Hepatocyte (in vitro differentiated cells): ENCODE measurements at regions not wholly inside any gene's neighbourhood (a gene's known extent, or its start where the extent isn't known, plus 50 kb on each side); places are given as distances from the start of the nearest gene placed in this dataset.

ENCODE experiments used
- DNase-seq: peaks from one replicate; pipeline ENCODE4 v3.0.0-alpha.2; 2016; ENCODE audit warnings: low spot score
- H2AFZ ChIP-seq: fragments of 200-600 bp; sonication (generic); 2 replicates; pipeline ENCODE4 v1.6.0; 2016; ENCODE audit warnings: antibody characterized with exemption, mild to moderate bottlenecking
- H3K27ac ChIP-seq: fragments of 200-600 bp; sonication (generic); 2 replicates; pipeline ENCODE4 v1.5.1; 2016; ENCODE audit warnings: mild to moderate bottlenecking
- H3K27me3 ChIP-seq: fragments of 200-600 bp; sonication (generic); 2 replicates; pipeline ENCODE4 v1.6.1; 2016
- H3K36me3 ChIP-seq: fragments of 200-600 bp; sonication (generic); replicated peaks from 2 replicates; pipeline ENCODE4 v1.5.1; 2016; ENCODE audit warnings: low read depth; ENCODE audit not compliant: insufficient read depth
- H3K4me1 ChIP-seq: fragments of 200-600 bp; sonication (generic); 2 replicates; pipeline ENCODE4 v1.5.1; 2016; ENCODE audit warnings: mild to moderate bottlenecking, moderate library complexity; ENCODE audit not compliant: insufficient read depth
- H3K4me2 ChIP-seq: fragments of 200-600 bp; sonication (generic); 2 replicates; pipeline ENCODE4 v1.6.0; 2016
- H3K4me3 ChIP-seq: fragments of 200-600 bp; sonication (generic); 2 replicates; pipeline ENCODE4 v1.5.1; 2016; ENCODE audit warnings: mild to moderate bottlenecking
- H3K79me2 ChIP-seq: fragments of 200-600 bp; sonication (generic); 2 replicates; pipeline ENCODE4 v1.6.0; 2017; ENCODE audit warnings: mild to moderate bottlenecking
- H3K9me2 ChIP-seq: fragments of 200-600 bp; sonication (generic); replicated peaks from 2 replicates; pipeline ENCODE4 v1.6.0; 2017; ENCODE audit warnings: mild to moderate bottlenecking; ENCODE audit not compliant: insufficient read depth
- H3K9me3 ChIP-seq: fragments of 200-600 bp; sonication (generic); 2 replicates; pipeline ENCODE4 v1.5.1; 2016; ENCODE audit warnings: low read depth, mild to moderate bottlenecking
- H4K20me1 ChIP-seq: fragments of 200-600 bp; sonication (generic); 2 replicates; pipeline ENCODE4 v1.6.0; 2016; ENCODE audit warnings: mild to moderate bottlenecking; ENCODE audit not compliant: insufficient read depth, poor library complexity, severe bottlenecking
- EZH2 ChIP-seq: fragments of 200-600 bp; sonication (generic); IDR thresholded peaks from 2 replicates; pipeline ENCODE4 v1.6.1; 2016; ENCODE audit warnings: antibody characterized with exemption, mild to moderate bottlenecking, borderline replicate concordance
- EZH2phosphoT487 ChIP-seq: fragments of 200-600 bp; sonication (generic); IDR thresholded peaks from one replicate; pipeline ENCODE4 v1.6.1; 2018; ENCODE audit warnings: antibody characterized with exemption, mild to moderate bottlenecking, low read depth, moderate library complexity; ENCODE audit not compliant: unreplicated experiment, severe bottlenecking
- WGBS: methylation state at CpG from one replicate; pipeline ENCODE4 v1.1.6; 2016; ENCODE audit warnings: low lambda C conversion rate; ENCODE audit errors: missing lambda C conversion rate; 5-methylcytosine and 5-hydroxymethylcytosine counted together
- TF ChIP-seq, protein P1 (sequence below): fragments of 200-600 bp; sonication (generic); IDR thresholded peaks from 2 replicates; pipeline ENCODE4 v1.5.1; 2016; ENCODE audit warnings: antibody characterized with exemption, mild to moderate bottlenecking; ENCODE audit not compliant: poor library complexity

DNA sequence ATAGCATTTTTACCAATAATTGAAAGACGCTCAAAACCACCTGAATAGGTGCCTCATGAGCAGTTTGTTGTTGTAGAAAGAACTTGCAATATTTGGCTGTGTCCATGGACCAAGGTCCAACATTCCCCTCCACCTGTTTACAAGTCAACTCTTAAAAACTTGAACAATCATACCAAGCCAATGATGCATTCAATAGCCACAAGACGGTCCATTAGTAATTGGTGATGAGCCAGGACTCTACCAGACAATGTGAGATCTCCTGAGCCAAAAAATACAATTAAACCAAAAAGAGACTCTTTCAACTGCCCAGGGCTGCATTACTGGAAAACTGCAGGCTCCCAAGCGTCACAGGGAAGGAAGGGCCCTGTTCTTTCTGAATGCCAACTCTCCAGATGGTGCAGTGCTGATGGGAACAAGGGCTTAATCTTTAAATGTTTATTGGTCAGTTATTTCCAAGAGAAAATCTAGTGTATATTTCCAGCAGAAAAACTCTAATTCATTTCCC is 118.8 kb upstream of the EPB41L3 start:
- no peaks in the 10 kb centered on the region for H3K36me3 ChIP-seq
- TF ChIP-seq EZH2 (no peak), EZH2phosphoT487 (no peak)
- TF ChIP-seq, protein P1, sequence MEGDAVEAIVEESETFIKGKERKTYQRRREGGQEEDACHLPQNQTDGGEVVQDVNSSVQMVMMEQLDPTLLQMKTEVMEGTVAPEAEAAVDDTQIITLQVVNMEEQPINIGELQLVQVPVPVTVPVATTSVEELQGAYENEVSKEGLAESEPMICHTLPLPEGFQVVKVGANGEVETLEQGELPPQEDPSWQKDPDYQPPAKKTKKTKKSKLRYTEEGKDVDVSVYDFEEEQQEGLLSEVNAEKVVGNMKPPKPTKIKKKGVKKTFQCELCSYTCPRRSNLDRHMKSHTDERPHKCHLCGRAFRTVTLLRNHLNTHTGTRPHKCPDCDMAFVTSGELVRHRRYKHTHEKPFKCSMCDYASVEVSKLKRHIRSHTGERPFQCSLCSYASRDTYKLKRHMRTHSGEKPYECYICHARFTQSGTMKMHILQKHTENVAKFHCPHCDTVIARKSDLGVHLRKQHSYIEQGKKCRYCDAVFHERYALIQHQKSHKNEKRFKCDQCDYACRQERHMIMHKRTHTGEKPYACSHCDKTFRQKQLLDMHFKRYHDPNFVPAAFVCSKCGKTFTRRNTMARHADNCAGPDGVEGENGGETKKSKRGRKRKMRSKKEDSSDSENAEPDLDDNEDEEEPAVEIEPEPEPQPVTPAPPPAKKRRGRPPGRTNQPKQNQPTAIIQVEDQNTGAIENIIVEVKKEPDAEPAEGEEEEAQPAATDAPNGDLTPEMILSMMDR = no peak
- no peak overlapping the region for H3K4me3 ChIP-seq
- no peaks in the 10 kb centered on the region for H3K9me3 ChIP-seq
- H3K27me3 ChIP-seq = no peaks in the 10 kb centered on the region
- H2AFZ ChIP-seq = no peak overlapping the region
- no peaks in the 10 kb centered on the region for H3K9me2 ChIP-seq
- no peak overlapping the region for H3K27ac ChIP-seq
- no peaks in the 10 kb centered on the region for H3K4me1 ChIP-seq
- H3K79me2 ChIP-seq = no peaks in the 10 kb centered on the region
- H3K4me2 ChIP-seq = no peak overlapping the region
- no peaks in the 10 kb centered on the region for H4K20me1 ChIP-seq
- 91% methylated on average over 3 of the region's 3 CpGs for WGBS
- no peak for DNase-seq

DNA sequence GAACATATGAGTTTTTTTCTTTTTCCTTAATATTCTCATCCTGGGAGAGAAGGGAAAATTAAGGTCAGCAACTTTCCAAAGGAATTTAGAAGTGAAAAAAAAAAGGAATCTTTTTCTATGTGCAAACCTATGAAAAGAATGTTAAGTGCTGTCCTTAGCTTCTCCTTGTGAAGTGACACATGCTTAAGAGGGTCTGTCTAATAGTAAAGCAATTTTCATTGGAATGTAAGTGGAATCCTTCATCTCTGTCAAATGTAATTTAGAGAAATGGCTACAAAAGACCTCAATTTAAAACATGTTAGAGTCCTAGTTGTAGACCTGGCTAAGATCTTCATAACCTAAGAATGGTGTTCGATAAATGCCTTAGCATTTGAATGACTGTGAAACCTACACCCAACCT is 117.4 kb upstream of the EPB41L3 start:
- no peak for TF ChIP-seq EZH2phosphoT487
- no peak overlapping the region for H3K4me2 ChIP-seq
- 83% methylated on average over 1 of the region's 1 CpG for WGBS

DNA sequence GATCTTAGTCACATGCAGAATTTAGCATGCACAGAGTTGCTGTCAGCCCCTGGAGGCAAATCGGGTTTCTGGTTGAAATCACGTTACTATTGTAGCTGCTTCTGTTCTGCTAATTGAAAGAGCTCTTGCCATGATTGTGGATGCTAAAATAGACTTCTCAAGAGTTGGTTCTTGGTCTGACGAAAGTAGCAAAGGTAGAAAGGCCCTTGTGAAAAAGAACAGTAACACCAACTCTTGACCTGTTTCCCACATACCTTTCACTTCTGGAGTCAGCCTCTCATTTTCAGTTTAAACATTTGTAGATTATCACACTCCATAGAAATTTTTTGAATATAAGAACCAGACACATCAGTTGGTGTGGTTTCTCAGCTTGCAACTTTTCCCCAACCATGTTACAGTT is 110.0 kb upstream of the EPB41L3 start:
- no peaks in the 10 kb centered on the region for H3K9me3 ChIP-seq
- H3K9me2 ChIP-seq = no peaks in the 10 kb centered on the region
- TF ChIP-seq EZH2phosphoT487 (no peak), EZH2 (no peak)
- TF ChIP-seq, protein P1 = no peak
- WGBS = 61% methylated on average over 3 of the region's 3 CpGs
- no peak overlapping the region for H2AFZ ChIP-seq
- H3K4me1 ChIP-seq = no peaks in the 10 kb centered on the region
- no peaks in the 10 kb centered on the region for H3K27me3 ChIP-seq
- H3K79me2 ChIP-seq = no peaks in the 10 kb centered on the region
- H3K27ac ChIP-seq = no peak overlapping the region
- H3K36me3 ChIP-seq = no peaks in the 10 kb centered on the region
- H4K20me1 ChIP-seq = no peaks in the 10 kb centered on the region
- no peak for DNase-seq
- H3K4me3 ChIP-seq = no peak overlapping the region
- no peak overlapping the region for H3K4me2 ChIP-seq

More for the DNA sequence above, 117.4 kb upstream of the EPB41L3 start:
- no peak for DNase-seq
- Histone ChIP-seq H3K79me2 (no peaks in the 10 kb centered on the region), H3K4me1 (no peaks in the 10 kb centered on the region), H3K27me3 (no peaks in the 10 kb centered on the region), H3K9me2 (no peaks in the 10 kb centered on the region), H3K9me3 (no peaks in the 10 kb centered on the region), H3K4me3 (no peak overlapping the region), H3K36me3 (no peaks in the 10 kb centered on the region), H2AFZ (no peak overlapping the region), H4K20me1 (no peaks in the 10 kb centered on the region), H3K27ac (no peak overlapping the region)

DNA sequence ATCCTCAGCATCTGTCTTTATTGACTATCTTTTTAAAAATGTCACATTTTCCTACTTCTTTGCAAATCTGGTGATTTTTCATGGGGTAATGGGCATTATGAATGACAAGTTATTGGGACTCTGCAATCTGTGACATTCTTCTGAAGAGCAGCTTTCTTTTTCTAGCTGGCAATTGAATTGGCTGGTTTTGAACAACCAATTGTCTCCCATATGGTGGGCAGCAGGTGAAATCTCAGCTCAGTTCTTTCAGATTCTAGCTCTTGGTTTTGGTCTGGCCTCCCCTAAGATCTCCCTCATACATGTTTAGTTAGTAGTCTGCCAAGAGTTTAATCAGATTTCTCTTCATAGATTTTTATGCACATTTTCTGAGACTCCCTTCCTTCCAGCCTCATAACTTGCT is 107.9 kb upstream of the EPB41L3 start:
- Histone ChIP-seq H4K20me1 (no peaks in the 10 kb centered on the region), H3K79me2 (no peaks in the 10 kb centered on the region), H3K9me2 (no peaks in the 10 kb centered on the region), H3K4me2 (no peak overlapping the region), H3K27me3 (no peaks in the 10 kb centered on the region), H3K9me3 (no peaks in the 10 kb centered on the region), H3K4me3 (no peak overlapping the region), H3K36me3 (no peaks in the 10 kb centered on the region), H3K27ac (no peak overlapping the region), H2AFZ (no peak overlapping the region), H3K4me1 (no peaks in the 10 kb centered on the region)
- DNase-seq = no peak
- no peak for TF ChIP-seq EZH2phosphoT487
- no peak for TF ChIP-seq EZH2
- TF ChIP-seq, protein P1 = no peak
